ENCODE measurements at regions not wholly inside any gene's neighbourhood (a gene's known extent, or its start where the extent isn't known, plus 50 kb on each side); places are given as distances from the start of the nearest gene placed in this dataset.

- TF ChIP-seq POLR2A (IDR thresholded peaks at IDR 0.05; ENCODE audit: low read depth, low read length) (no peak), NKRF (conservative IDR thresholded peaks at IDR 0.05) (no peak), CTCF (IDR thresholded peaks at IDR 0.05 in 2 of 3, conservative IDR thresholded peaks at IDR 0.05 in 1 of 3; ENCODE audit: control insufficient read depth in 2 of 3, extremely low read depth in 1 of 3, insufficient read depth in 1 of 3, low read depth in 3 of 3, low read length in 3 of 3) (no peak), SUZ12 (IDR thresholded peaks at IDR 0.05; ENCODE audit: unreplicated experiment) (no peak), NBN (IDR thresholded peaks at IDR 0.05) (no peak), HDAC6 (IDR thresholded peaks at IDR 0.05; ENCODE audit: unreplicated experiment) (no peak), POLR2AphosphoS2 (IDR thresholded peaks at IDR 0.05; ENCODE audit: low read depth, low read length) (no peak), ZBTB33 (IDR thresholded peaks at IDR 0.05) (no peak), BHLHE40 (IDR thresholded peaks at IDR 0.05; ENCODE audit: borderline replicate concordance in 1 of 2, low read depth in 2 of 2, low read length in 1 of 2) (no peak), KAT2A (conservative IDR thresholded peaks at IDR 0.05; ENCODE audit: control insufficient read depth, low read depth, low read length) (no peak)
These were observed 331.8 kb downstream of the EPHA7 start for GRCh38 chr6:93087606-93088005.

Data from GM12878 (cell line).